ENCODE measurements at regions not wholly inside any gene's neighbourhood (a gene's known extent, or its start where the extent isn't known, plus 50 kb on each side); places are given as distances from the start of the nearest gene placed in this dataset.
"Not testable (repeated sequence)": the region's sequence is repeated elsewhere in the genome, so short reads cannot be mapped to it uniquely, and the experiment has no call there.

GRCh38 chrX:92213786-92214185 lies 434.6 kb downstream of the PCDH11X start:
- H3K4me1 Mint-ChIP-seq = no peaks in the 10 kb centered on the region
- DNase-seq (ENCODE audit: low spot score in 2 of 2, unreplicated experiment in 2 of 2) = no peak
- peaks cover 13% of the 10 kb centered on the region for H3K36me3 Mint-ChIP-seq
- no peak overlapping the region for H3K4me3 Mint-ChIP-seq
- no peaks in the 10 kb centered on the region for H3K27me3 Mint-ChIP-seq (ENCODE audit: low read depth)
- no peak overlapping the region for H3K27ac Mint-ChIP-seq
- H3K9me3 Mint-ChIP-seq = peaks cover 21% of the 10 kb centered on the region
- no peak for TF ChIP-seq CTCF (IDR thresholded peaks at IDR 0.05; ENCODE audit: unreplicated experiment)

GRCh38 chrX:92215011-92215410 lies 435.8 kb downstream of the PCDH11X start:
- H3K27me3 Mint-ChIP-seq (ENCODE audit: low read depth); DNase-seq (ENCODE audit: low spot score in 2 of 2, unreplicated experiment in 2 of 2): not testable (repeated sequence)
- H3K36me3 Mint-ChIP-seq = peaks cover 13% of the 10 kb centered on the region

DNA sequence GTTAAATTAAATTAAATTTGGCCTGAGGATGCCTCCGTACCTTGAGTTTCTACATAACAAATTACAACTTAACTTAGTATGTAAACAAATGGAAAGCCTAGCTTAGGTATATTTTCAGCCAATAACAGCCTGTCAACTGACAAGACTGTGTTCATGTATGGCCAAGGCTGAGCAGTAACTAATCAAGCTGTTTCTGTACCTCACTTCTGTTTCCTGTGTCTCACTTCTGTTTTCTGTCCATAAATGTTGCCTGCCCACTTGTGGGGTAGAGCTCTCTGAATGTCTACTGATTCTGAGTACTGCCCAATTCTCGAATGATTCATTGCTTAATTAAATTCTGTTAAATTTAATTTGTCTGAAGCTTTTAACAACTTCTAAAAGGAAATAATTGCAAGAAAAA lies 445.2 kb downstream of the PCDH11X start:
- no peak overlapping the region for H3K4me3 Mint-ChIP-seq
- H3K27me3 Mint-ChIP-seq (ENCODE audit: low read depth) = no peaks in the 10 kb centered on the region
- no peaks in the 10 kb centered on the region for H3K36me3 Mint-ChIP-seq
- H3K27ac Mint-ChIP-seq = no peak overlapping the region
- no peak for DNase-seq (ENCODE audit: low spot score in 2 of 2, unreplicated experiment in 2 of 2)
- TF ChIP-seq CTCF (IDR thresholded peaks at IDR 0.05; ENCODE audit: unreplicated experiment) = no peak
- H3K9me3 Mint-ChIP-seq = no peaks in the 10 kb centered on the region
- peaks cover 4% of the 10 kb centered on the region for H3K4me1 Mint-ChIP-seq

More at GRCh38 chrX:92215011-92215410, 435.8 kb downstream of the PCDH11X start:
- not testable (repeated sequence) for H3K27ac Mint-ChIP-seq, H3K4me1 Mint-ChIP-seq, H3K4me3 Mint-ChIP-seq
- H3K9me3 Mint-ChIP-seq = peaks cover 21% of the 10 kb centered on the region

- no peak for TF ChIP-seq CTCF (IDR thresholded peaks at IDR 0.05; ENCODE audit: unreplicated experiment)
- Mint-ChIP-seq H3K4me3 (no peak overlapping the region), H3K4me1 (peaks cover 17% of the 10 kb centered on the region), H3K9me3 (no peaks in the 10 kb centered on the region), H3K27me3 (ENCODE audit: low read depth) (no peaks in the 10 kb centered on the region), H3K27ac (no peak overlapping the region), H3K36me3 (no peaks in the 10 kb centered on the region)
- DNase-seq (ENCODE audit: low spot score in 2 of 2, unreplicated experiment in 2 of 2) = no peak
These were observed 451.5 kb downstream of the PCDH11X start for GRCh38 chrX:92230628-92231027.

DNA sequence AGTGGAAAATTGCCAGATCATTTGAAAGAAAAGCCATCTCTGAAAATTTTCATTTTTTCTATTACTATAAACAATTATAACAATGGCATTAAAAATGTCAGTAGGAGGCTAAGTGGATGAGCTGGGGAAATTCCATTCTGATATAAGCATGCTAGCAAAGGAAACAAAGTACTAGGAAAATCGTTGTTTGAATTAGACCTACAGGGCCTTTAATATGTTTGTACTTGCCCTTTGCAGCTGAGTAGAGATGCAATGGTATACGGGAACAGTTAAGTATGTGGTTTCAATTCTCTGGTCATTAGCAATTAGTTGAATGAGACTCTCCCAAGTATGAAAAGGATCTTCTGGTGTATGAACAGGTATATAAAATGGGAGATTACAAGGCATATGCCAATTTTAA lies 452.2 kb downstream of the PCDH11X start:
- Mint-ChIP-seq H3K27me3 (ENCODE audit: low read depth) (no peaks in the 10 kb centered on the region), H3K4me1 (peaks cover 17% of the 10 kb centered on the region)
- no peak for TF ChIP-seq CTCF (IDR thresholded peaks at IDR 0.05; ENCODE audit: unreplicated experiment)

GRCh38 chrX:92232182-92232581 lies 453.0 kb downstream of the PCDH11X start:
- TF ChIP-seq CTCF (IDR thresholded peaks at IDR 0.05; ENCODE audit: unreplicated experiment) = peak; percentile 47
- H3K9me3 Mint-ChIP-seq = peaks cover 3% of the 10 kb centered on the region
- H3K4me1 Mint-ChIP-seq = peaks cover 14% of the 10 kb centered on the region
- no peak overlapping the region for H3K27ac Mint-ChIP-seq
- peaks cover 1% of the 10 kb centered on the region for H3K36me3 Mint-ChIP-seq
- no peaks in the 10 kb centered on the region for H3K27me3 Mint-ChIP-seq (ENCODE audit: low read depth)
- DNase-seq (ENCODE audit: low spot score in 2 of 2, unreplicated experiment in 2 of 2) = no peak
- H3K4me3 Mint-ChIP-seq = no peak overlapping the region

More for the DNA sequence above, 452.2 kb downstream of the PCDH11X start:
- peaks cover 3% of the 10 kb centered on the region for H3K9me3 Mint-ChIP-seq
- H3K27ac Mint-ChIP-seq = no peak overlapping the region
- DNase-seq (ENCODE audit: low spot score in 2 of 2, unreplicated experiment in 2 of 2) = no peak
- H3K4me3 Mint-ChIP-seq = no peak overlapping the region
- H3K36me3 Mint-ChIP-seq = peaks cover 1% of the 10 kb centered on the region

All from mesothelial cell of epicardium (in vitro differentiated cells).